Panc1 (cell line): ENCODE measurements at regions not wholly inside any gene's neighbourhood (a gene's known extent, or its start where the extent isn't known, plus 50 kb on each side); places are given as distances from the start of the nearest gene placed in this dataset.

Source experiments
- ATAC-seq: fragments of 200-7000 bp; cut with Tn5 transposase; 2 replicates; pipeline ENCODE4 v1.9.1; 2020; ENCODE audit warnings: mild to moderate bottlenecking, moderate library complexity
- BruUV-seq: library from RNA; stranded (reverse); fragments of 400-500 nt; replicated peaks from 2 replicates; lab custom pipeline; 2021; lab: Mats Ljungman, UMichigan
- CTCF ChIA-PET: fragments of 300-600 bp; sonication (Branson Sonifier 250); formaldehyde crosslinking; loops from one replicate; lab custom pipeline; 2022; ENCODE audit warnings: antibody characterized with exemption; lab: Charles Lee
- POLR2A ChIA-PET: fragments of 300-600 bp; sonication (Branson Sonifier 250); formaldehyde crosslinking; loops from one replicate; lab custom pipeline; 2022; ENCODE audit warnings: antibody characterized with exemption; lab: Charles Lee
- DNase-seq: peaks from one replicate; pipeline ENCODE4 v3.0.0-alpha.2; 2010; ENCODE audit warnings: low read depth, low spot score
- H3K27ac ChIP-seq: 2 replicates; pipeline ENCODE4 v1.5.1; 2011; ENCODE audit warnings: mild to moderate bottlenecking, low read length, inconsistent platforms
- H3K27me3 ChIP-seq: fragments of 200-500 bp; sonication (Bioruptor generic); 2 replicates; pipeline ENCODE4 v1.6.0; 2014; ENCODE audit warnings: low read length, inconsistent platforms; ENCODE audit not compliant: control insufficient read depth, insufficient read depth
- H3K36me3 ChIP-seq: fragments of 200-500 bp; sonication (Bioruptor generic); 2 replicates; pipeline ENCODE4 v1.5.1; 2014; ENCODE audit warnings: inconsistent platforms, mild to moderate bottlenecking, low read length, moderate library complexity; ENCODE audit not compliant: control insufficient read depth, insufficient read depth
- H3K4me1 ChIP-seq: 2 replicates; pipeline ENCODE4 v1.5.1; 2011; ENCODE audit warnings: inconsistent platforms, mild to moderate bottlenecking, low read length, moderate library complexity; ENCODE audit not compliant: control insufficient read depth, insufficient read depth
- H3K4me3 ChIP-seq, 2 experiments: 2 replicates each; pipeline ENCODE4 v1.5.1; 2011 to 2012; ENCODE audit warnings: low read depth in 2 of 2, low read length in 2 of 2, mild to moderate bottlenecking in 2 of 2, inconsistent platforms in 1 of 2, moderate library complexity in 1 of 2
- H3K9me3 ChIP-seq: fragments of 200-500 bp; sonication (Bioruptor generic); 2 replicates; pipeline ENCODE4 v1.5.1; 2014; ENCODE audit warnings: low read depth, mild to moderate bottlenecking, inconsistent platforms, low read length, moderate library complexity; ENCODE audit not compliant: control insufficient read depth, insufficient read depth
- POLR2AphosphoS5 ChIP-seq: IDR thresholded peaks from 2 replicates; pipeline ENCODE4 v1.6.1; 2012; ENCODE audit warnings: mild to moderate bottlenecking, low read depth, low read length, moderate library complexity
- SIN3A ChIP-seq: IDR thresholded peaks from 2 replicates; pipeline ENCODE4 v1.6.1; 2012; ENCODE audit warnings: low read depth, mild to moderate bottlenecking, low read length, moderate library complexity, borderline replicate concordance; ENCODE audit not compliant: insufficient read depth
- TCF7L2 ChIP-seq: IDR thresholded peaks from 2 replicates; pipeline ENCODE4 v1.6.1; 2011; ENCODE audit warnings: mild to moderate bottlenecking, low read depth, low read length, inconsistent platforms
- in situ Hi-C: cut with HindIII; loops from 2 replicates; pipeline ENCODE4 v1.10.0; 2016; ENCODE audit warnings: low sequenced_read_pairs, low pct_unique_long_range_greater_than_20kb
- intact Hi-C: fragments of 100-400 bp; cut with micrococcal nuclease; formaldehyde crosslinking; loops from one replicate; pipeline ENCODE4 v1.10.0; 2022; ENCODE audit not compliant: unreplicated experiment
- TF ChIP-seq, protein P1 (sequence below): fragments of 450-650 bp; IDR thresholded peaks from 2 replicates; pipeline ENCODE4 v1.5.1; 2017; ENCODE audit warnings: mild to moderate bottlenecking
- TF ChIP-seq, protein P2 (sequence below), 2 experiments: IDR thresholded peaks; 2 replicates each; pipeline ENCODE4 v1.6.1; 2011 to 2012; ENCODE audit warnings: low read depth in 2 of 2, control low read depth in 1 of 2, low read length in 1 of 2, mild to moderate bottlenecking in 1 of 2, moderate library complexity in 1 of 2; ENCODE audit not compliant: insufficient read depth in 1 of 2

DNA sequence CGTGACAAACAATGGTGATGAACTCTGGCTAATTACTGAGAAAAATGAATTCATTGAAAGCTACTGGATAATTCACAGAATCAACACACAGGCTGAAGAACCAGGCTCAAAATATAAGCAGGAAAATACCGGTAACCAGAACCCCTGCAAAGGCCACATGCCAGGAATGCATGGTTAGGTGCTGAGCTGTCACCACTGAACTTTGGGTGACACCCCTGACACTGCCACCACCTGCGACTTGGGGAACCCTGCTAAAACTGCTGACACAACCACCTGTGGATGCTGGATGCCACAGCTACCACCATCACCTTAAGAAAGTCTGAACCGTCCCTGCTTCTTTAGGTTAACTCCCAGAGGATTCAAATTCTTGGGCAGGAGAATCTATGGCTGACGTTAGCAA is 72.0 kb upstream of the NR4A3 start:
- intact Hi-C loops: no loop called here
- DNase-seq: no peak

DNA sequence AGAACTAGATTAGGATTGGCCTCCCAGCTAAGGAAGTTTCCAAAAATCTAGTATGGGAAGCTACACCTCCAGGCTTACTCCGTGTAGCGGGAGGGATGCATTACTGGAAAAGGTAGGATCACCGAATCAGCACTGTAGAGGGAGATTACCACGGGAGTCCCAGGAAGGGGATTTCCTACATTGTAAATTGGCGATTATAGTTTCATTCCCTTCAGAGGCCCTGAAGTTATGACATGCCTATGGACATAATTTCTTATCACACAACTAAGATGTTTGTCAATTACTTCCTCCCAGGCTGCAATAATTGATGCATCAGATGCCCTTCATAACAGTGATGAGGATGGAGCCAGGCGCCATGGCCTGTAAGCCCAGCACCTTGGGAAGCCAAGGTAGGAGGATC is 71.2 kb upstream of the NR4A3 start:
- ATAC-seq (no peak), DNase-seq (no peak)
- CTCF ChIA-PET: no interaction called here
- in situ Hi-C loops: no loop called here
- POLR2A ChIA-PET: no interaction called here
- Histone ChIP-seq H3K27ac (no peak overlapping the region), H3K27me3 (no peaks in the 10 kb centered on the region), H3K36me3 (no peaks in the 10 kb centered on the region), H3K9me3 (no peaks in the 10 kb centered on the region), H3K4me1 (no peaks in the 10 kb centered on the region), H3K4me3 (no peak overlapping the region)
- no peak for TF ChIP-seq TCF7L2
- TF ChIP-seq, protein P1, sequence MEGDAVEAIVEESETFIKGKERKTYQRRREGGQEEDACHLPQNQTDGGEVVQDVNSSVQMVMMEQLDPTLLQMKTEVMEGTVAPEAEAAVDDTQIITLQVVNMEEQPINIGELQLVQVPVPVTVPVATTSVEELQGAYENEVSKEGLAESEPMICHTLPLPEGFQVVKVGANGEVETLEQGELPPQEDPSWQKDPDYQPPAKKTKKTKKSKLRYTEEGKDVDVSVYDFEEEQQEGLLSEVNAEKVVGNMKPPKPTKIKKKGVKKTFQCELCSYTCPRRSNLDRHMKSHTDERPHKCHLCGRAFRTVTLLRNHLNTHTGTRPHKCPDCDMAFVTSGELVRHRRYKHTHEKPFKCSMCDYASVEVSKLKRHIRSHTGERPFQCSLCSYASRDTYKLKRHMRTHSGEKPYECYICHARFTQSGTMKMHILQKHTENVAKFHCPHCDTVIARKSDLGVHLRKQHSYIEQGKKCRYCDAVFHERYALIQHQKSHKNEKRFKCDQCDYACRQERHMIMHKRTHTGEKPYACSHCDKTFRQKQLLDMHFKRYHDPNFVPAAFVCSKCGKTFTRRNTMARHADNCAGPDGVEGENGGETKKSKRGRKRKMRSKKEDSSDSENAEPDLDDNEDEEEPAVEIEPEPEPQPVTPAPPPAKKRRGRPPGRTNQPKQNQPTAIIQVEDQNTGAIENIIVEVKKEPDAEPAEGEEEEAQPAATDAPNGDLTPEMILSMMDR: no peak
- TF ChIP-seq SIN3A: no peak
- TF ChIP-seq, protein P2, sequence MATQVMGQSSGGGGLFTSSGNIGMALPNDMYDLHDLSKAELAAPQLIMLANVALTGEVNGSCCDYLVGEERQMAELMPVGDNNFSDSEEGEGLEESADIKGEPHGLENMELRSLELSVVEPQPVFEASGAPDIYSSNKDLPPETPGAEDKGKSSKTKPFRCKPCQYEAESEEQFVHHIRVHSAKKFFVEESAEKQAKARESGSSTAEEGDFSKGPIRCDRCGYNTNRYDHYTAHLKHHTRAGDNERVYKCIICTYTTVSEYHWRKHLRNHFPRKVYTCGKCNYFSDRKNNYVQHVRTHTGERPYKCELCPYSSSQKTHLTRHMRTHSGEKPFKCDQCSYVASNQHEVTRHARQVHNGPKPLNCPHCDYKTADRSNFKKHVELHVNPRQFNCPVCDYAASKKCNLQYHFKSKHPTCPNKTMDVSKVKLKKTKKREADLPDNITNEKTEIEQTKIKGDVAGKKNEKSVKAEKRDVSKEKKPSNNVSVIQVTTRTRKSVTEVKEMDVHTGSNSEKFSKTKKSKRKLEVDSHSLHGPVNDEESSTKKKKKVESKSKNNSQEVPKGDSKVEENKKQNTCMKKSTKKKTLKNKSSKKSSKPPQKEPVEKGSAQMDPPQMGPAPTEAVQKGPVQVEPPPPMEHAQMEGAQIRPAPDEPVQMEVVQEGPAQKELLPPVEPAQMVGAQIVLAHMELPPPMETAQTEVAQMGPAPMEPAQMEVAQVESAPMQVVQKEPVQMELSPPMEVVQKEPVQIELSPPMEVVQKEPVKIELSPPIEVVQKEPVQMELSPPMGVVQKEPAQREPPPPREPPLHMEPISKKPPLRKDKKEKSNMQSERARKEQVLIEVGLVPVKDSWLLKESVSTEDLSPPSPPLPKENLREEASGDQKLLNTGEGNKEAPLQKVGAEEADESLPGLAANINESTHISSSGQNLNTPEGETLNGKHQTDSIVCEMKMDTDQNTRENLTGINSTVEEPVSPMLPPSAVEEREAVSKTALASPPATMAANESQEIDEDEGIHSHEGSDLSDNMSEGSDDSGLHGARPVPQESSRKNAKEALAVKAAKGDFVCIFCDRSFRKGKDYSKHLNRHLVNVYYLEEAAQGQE (IDR thresholded peaks at IDR 0.05; ENCODE audit: insufficient read depth in 1 of 2, low read depth in 2 of 2, low read length in 1 of 2): no peak
- no peak for TF ChIP-seq POLR2AphosphoS5
- no TSS peak for BruUV-seq
- intact Hi-C loops: no loop called here

More for the DNA sequence above, 72.0 kb upstream of the NR4A3 start:
- no peaks in the 10 kb centered on the region for H3K4me1 ChIP-seq
- H3K36me3 ChIP-seq: no peaks in the 10 kb centered on the region
- no peak overlapping the region for H3K27ac ChIP-seq
- ChIA-PET POLR2A (no interaction called here), CTCF (no interaction called here)
- no peaks in the 10 kb centered on the region for H3K9me3 ChIP-seq
- ATAC-seq: no peak
- no peaks in the 10 kb centered on the region for H3K27me3 ChIP-seq
- in situ Hi-C loops: no loop called here
- H3K4me3 ChIP-seq: no peak overlapping the region
- BruUV-seq: no TSS peak
- TF ChIP-seq SIN3A (no peak), POLR2AphosphoS5 (no peak), TCF7L2 (no peak)
- TF ChIP-seq, protein P2 (IDR thresholded peaks at IDR 0.05; ENCODE audit: insufficient read depth in 1 of 2, low read depth in 2 of 2, low read length in 1 of 2): no peak
- TF ChIP-seq, protein P1: no peak
